Forelimb muscle (tissue), 1 donor: ENCODE measurements at regions not wholly inside any gene's neighbourhood (a gene's known extent, or its start where the extent isn't known, plus 50 kb on each side); places are given as distances from the start of the nearest gene placed in this dataset.
A peak's percentile ranks its signal among the peaks of the same experiment; 100 is the strongest.

Experiments used
- DNase-seq: peaks from one replicate; pipeline ENCODE4 v3.0.0-alpha.2; 2013; ENCODE audit warnings: low read depth

DNA sequence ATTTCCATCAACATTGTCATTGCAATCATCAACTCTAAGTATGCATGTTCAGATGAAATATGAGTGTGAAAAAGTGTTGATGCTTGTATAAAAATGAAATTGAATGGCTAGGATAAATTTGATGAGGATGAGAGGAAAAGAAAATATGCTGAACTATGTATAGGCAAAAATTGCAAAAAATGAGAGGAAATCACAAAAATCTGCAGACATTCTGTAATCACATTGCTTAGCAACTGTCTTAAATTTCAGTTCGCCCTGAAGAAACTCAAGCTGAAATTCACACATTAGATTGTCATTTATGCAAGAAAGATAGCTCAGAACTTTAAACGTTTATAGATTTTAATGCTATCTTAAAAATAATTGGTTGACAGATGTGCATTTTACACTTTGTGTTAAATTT is 1098.8 kb upstream of the IGFBP7 start:
- DNase-seq = no peak

DNA sequence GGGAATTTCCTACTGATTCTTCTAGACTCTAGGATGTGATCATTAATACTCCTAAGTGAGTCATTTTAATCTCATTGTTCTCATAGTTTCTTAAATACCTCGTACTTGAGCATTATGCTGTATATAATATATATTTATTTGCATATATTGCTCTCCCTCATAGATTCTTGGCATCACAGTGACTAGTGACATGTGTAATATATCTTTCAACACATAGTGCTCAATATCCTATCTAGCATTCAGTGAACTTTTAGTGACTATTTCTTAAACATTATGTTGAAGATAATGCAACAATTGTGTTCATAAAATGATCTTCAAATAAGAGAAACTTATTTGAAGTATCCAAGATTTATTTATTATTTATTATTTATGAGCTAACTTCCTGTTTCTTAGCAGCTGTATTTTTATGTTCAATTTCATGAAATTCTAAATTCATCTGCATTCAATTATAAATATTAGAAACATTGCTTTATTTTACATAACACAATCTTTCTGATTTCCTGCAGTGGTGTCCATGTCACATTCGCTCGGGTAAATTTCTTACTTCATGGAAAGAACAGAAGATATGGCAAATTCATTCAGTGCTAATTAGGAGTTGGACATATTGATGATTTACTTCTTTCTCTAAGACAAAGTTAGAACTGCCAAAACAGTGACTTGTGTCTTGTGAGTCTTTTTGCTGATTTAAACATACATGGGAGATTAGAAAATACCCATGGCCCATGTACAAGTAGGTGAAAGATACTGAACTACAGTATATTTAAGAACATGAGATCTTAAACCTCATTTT is 1095.5 kb upstream of the IGFBP7 start:
- no peak for DNase-seq

DNA sequence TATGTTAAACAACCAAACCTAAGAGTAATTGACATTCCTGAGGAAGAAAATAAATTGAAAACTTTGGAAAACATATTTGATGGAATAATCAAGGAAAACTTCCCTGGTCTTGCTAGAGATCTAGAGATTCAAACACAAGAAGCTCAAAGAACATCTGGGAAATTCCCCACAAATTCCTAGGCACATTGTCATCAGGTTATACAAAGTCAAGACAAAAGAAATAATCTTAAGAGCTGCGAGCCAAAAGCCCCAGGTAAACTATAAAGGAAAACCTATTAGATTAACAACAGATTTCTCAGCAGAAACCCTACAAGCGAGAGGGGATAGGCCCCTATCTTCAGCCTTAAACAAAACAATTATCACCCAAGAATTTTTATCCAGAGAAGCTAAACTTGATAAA is 1082.0 kb upstream of the IGFBP7 start:
- DNase-seq = no peak

DNA sequence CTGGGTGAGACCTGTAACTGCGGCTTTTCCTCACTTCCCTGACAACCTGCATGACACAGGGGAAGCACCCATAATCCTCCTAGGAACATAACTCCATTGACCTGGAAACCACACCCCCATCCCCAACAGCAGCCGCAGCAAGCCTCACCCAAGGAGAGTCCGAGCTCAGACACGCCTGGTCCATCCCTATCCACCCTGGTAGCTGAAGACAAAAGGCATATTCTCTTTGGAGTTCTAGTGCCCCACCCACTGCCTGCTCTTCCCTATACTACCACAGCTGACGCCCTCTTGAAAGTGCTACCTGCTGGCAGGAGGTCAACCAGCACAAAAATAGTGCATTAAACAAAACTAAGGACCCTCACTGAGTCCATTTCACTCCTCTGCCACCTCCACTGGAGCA is 1080.9 kb upstream of the IGFBP7 start:
- no peak for DNase-seq

DNA sequence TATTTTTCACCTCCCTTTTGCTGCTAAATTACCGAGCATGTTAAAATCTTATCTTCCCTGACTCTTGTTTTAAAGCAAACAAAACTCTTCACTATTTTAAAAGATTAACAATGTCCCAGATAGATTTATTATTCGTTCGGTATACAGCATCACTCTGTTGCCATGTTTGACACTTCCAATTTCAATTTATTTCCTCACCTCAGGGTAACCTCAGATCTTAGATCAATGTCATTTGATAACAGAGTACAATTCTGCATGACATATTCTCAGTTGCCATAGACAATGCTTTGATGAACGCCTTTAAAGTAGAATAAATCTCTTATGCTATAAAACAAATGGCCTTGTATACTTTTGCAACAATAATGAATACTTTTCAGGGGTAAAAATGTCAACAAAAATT is 1078.1 kb upstream of the IGFBP7 start:
- DNase-seq = no peak

DNA sequence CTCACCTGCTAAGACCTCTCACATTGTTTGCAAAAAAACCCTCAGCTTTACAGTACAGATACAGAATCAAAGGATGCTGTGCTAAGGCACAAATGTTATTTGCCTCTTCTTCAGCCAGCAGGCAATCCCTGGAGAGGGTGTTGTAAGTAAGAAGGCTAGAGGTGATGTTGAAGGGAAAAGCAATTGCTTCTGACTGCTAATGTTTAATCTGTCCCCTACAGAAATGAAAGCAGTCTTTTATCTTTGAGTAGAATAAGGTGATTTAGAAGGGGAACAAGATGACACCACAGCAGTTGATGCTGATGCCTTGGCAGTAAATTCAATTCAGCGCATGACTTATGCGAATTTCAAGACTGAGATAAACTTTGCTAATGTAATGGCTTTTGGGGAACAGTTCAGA is 1064.8 kb upstream of the IGFBP7 start:
- no peak for DNase-seq

DNA sequence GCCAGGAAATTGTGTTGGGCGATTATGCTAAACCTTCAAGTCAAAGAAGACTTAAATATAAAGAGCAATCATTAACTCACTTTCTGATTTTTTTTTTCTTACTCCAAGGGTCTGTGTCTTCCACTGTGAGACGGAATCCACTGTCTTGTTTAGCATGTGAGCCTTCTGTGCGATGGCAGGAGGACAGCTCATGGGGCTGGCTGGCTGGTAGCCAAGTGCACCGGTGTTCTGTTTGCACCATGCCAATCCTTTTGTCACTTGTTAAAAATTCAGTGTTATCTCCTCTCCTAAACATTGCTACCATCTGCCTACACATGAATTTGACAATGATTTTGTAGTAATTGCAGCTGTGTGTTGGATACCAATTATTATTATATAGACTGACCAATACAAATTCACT is 1056.3 kb upstream of the IGFBP7 start:
- no peak for DNase-seq

DNA sequence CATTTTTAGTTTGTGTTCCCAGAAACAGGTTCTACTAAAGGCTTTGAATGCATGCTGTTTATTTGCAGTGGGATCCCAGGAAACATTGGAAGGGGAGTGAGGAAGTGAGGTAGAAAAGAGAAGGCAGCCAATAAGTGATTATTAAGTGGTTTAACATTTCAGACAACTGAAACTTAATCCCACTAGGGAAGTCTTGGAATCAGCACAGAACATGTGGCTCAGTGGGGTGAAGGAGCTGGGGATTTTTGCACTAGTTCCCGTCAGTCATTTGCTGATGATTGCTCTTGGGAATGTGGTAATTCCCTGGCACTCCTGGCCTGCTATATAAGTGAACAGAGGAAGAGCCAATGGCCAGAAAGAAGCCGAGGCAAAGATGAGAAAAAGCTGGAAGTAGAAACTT is 1053.0 kb upstream of the IGFBP7 start:
- DNase-seq = peak; percentile 77

DNA sequence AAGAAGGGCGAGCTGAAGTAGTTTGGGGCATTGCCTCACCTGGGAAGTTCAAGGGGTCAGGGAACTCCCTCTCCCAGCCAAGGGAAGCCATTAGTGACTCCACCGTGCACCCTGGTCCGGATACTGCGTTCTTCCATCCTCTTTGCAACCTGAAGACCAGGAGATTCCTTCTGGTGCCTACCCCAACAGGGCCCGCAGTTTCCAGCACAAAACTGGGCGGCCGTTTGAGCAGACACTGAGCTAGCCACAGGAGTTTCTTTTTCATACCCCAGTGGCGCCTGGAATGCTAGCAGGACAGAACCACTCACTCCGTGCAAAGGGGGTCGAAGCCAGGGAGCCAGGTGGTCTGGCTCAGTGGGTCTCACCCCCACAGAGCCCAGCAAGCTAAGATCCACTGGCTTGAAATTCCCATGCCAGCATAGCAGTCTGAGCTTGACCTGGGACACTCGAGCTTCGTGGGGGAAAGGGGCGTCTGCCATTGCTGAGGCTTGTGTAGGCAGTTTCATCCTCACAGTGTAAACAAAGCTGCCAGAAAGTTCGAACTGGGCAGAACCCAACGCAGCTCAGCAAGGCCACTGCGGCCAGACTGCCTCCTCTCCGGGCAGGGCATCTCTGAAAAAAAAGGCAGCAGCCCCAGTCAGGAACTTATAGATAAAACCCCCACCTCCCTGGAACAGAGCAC is 1039.4 kb upstream of the IGFBP7 start:
- no peak for DNase-seq

DNA sequence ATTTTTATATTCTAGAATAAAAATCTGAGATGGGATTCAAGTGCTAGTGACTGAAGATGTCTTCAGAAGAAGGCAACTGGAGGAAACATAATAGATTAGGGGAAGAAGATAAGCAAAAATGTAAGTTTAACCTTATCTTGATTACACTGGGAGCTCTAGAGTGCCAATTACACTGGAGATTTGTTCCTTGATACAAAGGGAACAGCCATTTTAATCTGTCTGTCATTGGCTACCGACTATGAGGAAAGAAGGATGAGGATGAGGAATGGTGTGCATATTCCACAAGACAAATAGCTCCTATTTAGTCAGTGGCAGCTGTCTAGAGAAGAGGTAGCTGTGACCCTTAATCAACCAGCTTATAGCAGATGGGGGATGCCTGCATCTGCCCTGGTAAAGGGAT is 1034.5 kb upstream of the IGFBP7 start:
- no peak for DNase-seq

DNA sequence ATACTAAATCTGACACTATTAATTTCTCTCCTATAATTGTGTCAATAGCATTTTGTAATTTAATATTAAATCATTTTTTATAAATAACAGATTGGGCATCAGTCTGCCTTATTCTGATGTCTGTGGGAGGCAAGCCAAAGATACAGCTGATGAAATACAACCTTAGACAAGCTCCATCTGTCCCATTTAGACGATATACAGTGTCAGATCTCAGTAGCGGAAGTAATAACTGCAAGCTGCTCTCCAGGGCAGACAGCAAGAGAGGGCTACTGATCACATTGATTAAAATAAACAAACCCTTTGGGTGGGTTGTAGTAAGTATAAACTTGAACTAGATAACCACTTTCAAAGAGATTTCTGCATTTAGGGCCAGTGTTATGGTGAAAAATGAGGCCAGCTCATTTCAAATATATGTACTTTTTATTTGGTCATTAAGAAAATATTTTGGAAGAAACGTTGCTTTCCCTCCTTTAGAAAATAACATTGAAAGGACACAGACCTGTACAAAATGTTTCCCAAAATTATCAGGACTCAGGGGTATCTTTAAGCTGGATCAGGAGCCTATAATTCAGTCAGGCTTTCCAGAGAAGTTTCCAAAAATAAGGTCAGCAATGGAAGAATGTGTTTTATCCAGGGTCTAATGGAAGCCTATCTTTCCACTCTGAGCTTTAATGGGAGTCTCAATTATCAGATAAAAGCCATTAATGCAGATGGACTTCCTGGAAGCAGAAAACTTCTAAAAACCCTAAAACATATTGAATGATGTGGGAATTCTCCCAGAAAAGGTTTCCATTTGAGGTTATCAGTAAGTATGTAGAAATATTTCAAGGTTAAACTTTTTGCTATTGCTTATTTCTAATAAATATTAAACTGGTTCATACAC is 1028.8 kb upstream of the IGFBP7 start:
- DNase-seq = peak; percentile 24

DNA sequence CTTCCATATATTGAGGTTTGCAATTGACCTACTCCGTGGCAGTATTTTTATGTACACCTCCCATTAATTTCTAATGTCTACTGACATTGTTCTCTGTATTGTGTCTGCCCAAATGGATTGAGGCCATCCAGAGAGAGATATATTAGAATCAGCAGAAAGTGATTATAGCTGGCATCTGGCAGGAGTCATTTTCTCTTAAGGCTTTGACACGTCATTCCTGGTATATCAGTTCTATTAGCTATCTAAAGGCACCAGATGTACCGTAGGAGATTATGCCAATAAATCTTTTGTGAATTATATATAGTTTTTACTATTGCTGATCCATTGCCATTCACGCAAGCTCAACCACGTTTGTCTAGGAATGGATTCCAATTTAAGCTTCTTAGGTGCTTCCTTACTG is 1026.4 kb upstream of the IGFBP7 start:
- no peak for DNase-seq

DNA sequence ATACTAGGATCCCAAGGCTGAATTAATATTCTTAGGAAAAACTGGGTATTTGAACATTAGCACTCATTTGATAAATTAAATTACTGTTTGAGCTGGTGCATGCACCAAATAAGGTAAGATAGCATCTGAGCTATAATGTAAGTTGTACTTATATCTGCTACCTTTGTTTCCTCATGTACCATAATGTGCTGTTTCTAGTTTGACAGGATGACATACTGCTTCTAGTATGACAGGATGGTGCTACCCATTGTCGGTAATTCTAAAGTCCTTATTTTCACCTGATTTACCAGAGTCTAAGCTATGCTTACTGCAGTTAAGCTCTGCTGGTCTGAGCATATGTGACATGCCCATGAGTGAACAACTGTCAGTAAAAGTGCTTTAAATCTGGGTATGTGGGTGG is 1017.5 kb upstream of the IGFBP7 start:
- DNase-seq = no peak

DNA sequence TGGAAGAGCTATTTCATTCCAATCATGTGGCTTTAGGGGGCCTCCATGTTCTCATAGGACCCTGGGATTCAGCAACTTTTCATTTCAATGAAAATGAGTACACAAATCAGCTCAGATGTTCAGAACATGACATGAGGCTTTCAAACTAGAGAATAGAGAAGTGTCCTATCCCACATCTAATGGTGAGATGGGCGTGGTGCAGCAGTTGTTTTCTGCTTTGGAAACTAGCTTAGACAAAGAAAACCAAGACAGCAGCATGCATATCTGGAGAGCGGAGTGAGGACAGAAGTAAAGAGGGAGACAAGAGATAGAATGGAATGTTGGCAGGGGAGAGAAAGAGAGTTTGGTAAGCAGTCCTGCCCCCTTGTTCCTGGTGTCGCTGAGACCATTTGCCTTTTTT is 1009.1 kb upstream of the IGFBP7 start:
- DNase-seq = no peak

DNA sequence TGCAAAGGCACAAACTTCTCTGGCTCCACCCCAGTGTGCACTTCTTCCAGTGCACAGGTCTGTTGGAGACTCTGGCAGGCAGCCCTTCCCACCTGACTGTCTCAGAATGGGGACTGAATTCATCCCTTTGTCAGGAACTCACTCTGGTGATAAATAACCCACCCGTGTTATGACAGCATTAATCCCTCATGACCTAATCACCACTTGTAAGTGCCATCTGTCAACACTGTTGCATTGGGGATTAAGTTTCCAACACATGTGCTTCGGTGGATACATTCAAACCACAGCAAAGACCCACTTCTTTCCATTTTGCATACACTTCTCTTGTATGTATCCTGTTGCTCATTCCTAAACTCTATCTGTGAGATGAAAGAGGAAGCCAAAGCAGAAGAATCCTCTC is 1002.9 kb upstream of the IGFBP7 start:
- DNase-seq = no peak

DNA sequence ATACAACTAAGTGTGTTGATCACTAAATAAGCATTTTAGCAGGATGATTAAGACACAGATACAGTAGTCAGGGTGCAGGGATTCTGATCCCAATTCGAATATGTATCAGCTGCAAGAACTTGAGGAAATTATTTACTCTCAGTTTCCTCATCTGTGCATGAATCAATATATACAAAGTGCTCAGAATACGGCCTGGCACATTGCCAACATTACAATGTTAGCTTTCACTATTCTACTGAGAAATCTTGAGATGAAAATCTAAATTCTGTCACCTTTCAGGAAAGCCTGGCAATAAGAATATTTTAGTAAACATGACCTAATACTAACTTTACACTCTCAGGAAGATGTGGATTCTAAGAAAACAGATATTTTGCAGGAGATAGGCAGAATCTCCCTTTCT is 1001.6 kb upstream of the IGFBP7 start:
- no peak for DNase-seq

DNA sequence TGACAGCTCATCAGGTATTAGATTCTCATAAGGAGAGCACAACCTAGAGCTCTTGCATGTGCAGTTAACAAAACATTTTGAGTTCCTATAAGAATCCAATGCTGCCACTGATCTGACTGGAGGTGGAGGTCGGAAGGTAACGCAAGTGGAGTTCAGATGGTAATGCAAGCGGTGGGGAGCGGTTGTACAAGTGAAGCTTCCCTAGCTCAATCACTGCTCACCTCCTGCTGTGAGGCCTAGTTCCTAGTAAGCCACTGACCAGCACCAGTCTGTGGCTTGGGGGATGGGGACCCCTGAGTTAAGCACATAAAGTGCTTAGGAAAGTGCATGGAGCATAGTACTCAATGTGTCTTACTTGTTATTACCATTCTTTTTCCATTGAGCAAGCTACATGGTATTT is 983.2 kb upstream of the IGFBP7 start:
- DNase-seq = no peak

DNA sequence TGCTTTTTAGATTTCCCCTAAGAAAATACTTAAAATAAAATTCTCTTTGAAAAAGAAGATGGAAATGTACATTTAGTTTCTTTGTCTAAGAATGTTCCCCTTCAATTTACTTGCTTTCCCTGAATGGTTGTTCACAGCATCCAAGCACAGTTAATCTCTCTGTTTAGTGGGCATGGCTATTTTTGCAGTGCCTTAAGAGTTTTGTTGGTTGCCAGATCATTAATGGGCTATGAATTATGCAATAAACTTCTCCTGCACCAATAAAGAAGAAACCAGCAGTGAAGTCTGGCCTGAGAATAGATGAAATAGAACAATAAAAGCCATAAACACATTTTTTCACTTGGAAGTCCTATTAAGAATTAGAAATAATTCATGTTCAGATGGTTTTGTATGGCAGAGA is 980.4 kb upstream of the IGFBP7 start:
- no peak for DNase-seq

DNA sequence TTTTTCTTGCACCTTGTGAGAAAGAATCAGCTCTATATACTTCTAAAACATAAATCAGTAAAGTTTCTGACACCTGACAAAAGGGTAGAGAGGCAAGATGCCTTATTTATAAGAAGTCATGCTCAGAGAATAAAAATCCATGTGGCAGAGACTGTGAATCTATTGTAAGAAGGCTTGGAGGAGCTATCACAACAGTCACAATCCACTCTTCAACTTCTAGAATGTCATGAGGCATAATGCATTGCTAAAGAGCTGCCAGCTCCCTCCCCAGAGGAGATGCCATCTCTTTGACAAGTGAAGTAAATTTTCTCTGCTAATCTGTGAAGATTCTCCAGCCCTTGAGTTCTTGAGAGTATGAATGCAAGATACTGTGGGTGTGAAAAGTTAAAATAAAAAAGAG is 971.2 kb upstream of the IGFBP7 start:
- no peak for DNase-seq

DNA sequence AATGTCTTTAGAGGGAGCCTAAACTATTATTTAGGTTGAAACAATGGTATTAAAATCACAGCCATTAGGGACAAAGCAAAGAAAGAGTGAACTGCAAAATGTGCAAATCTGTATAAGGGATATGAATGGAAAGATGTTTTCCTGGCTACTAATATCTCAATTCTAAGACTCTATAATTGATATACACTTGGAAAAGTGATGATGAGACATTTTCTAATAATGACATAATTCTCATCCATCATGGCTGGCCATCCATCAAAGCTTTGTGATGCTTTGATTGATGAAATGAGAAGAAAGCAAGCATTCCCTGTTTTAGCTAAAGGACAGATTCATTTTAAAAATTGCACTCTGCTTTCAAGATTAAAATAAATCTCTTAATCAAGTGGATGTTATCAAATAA is 965.5 kb upstream of the IGFBP7 start:
- no peak for DNase-seq

DNA sequence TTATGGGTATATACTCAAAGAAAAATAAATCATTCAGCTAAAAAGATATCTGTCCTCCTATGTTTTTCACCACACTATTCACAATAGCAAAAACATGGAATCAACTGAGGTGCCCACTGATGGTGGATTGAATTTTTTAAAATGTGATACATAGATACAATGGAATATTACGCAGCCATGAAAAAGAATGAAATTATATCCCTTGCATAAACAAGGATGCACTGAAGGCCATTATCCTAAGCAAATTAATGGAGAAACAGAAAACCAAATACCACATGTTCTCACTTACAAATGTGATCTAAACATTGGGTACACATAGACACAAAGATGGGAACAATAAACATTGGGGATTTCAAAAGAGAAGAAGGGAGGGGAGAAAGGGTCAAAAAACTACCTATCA is 964.2 kb upstream of the IGFBP7 start:
- DNase-seq = no peak

DNA sequence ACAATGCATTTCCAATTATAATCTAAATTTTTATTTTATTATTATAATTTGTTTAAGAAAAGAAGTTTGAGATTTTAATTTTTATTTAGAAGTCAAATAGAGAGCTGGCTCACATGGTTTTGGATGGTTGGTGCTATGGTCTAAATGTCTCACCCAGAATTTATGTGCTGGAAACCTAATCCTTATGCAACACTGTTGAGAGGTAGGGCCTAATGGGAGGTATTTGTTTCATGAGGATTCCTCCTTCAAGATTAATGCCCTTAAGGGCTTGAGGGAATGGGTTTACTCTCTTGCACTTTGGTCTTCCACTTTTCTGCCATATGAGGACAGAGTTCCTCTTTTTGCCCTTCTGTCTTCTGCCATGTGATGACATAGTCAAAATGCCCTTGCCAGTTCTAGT is 960.5 kb upstream of the IGFBP7 start:
- no peak for DNase-seq

DNA sequence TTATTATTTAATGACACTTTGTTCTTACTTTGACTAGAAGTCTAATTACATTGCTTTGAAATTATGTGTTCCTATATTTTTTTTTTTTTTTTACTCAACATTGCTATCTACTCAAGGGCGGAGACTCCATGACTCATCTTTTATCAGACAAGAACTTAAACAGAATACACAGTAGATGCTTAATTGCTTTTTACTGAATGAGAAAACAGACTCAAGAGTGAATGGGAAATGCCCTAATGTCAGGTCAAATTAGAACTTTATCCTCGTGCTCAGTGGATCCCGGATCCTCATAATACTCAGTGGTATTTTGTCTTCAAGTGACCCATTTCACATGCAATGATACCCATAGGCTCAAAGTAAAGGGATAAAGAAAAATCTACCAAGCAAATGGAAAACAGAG is 954.5 kb upstream of the IGFBP7 start:
- no peak for DNase-seq
